ENCODE measurements at regions not wholly inside any gene's neighbourhood (a gene's known extent, or its start where the extent isn't known, plus 50 kb on each side); places are given as distances from the start of the nearest gene placed in this dataset.

- TF ChIP-seq CTCF (conservative IDR thresholded peaks at IDR 0.05; ENCODE audit: low read depth, low read length) (no peak), EZH2 (IDR thresholded peaks at IDR 0.05; ENCODE audit: borderline replicate concordance, low read depth, low read length, poor library complexity, severe bottlenecking) (no peak)
Observed at GRCh38 chr3:176935194-176935888, 261.9 kb downstream of the TBL1XR1 start.
